ENCODE measurements at regions not wholly inside any gene's neighbourhood (a gene's known extent, or its start where the extent isn't known, plus 50 kb on each side); places are given as distances from the start of the nearest gene placed in this dataset.
"Not testable (repeated sequence)": the region's sequence is repeated elsewhere in the genome, so short reads cannot be mapped to it uniquely, and the experiment has no call there.

DNA sequence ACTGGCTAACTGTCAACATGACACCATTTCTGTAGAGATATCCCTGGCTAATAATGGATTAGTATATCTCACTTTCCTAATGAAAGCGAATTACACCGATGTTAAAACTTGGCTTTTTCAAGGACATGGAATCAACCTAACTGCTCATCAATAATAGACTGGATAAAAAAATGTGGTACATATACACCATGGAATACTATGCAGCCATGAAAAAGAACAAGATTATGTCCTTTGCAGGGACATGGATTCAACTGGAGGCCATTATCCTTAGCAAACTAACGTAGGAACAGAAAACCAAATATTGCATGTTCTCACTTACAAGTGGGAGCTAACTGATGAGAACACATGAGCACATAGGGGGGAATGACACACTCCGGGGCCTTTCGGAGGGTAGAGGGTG is 62.6 kb downstream of the ZIC1 start:
- no peak for DNase-seq

DNA sequence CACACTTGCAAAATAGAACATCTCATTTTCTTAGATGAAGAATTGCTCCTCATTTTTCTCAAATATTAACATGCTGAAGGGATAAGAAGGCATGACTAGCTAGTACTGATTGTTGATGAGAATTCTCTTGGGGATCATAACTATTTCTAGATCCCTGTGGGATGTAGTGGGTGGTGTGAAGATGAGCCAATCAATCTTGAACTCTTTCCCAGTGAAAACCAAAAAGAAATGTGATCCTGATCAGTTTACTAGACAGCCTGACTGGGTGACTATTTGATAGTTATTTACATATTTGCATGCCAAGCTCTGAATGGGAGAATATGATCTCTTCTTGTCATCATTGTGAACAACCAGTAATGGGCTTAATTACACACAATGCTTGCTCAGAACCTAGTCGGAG is 63.7 kb downstream of the ZIC1 start:
- no peak for DNase-seq

DNA sequence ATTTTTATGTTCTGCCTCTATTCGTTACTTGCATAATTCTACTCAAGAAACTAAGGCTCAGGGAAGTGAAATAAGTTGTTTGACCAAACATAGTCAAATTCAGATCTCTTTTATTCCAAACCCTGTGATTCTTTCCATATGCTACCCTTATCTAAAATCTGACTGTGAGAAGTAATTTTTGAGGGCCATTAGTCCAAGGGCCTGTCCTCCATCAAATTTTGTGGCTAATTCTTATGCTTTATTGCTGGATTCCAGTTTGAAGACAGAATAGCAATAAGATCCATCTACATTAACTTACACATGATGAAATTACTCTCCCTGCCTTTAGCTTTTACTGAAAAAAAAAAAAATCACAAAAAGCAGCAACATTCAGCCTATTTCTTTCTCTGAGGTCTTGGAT is 74.0 kb downstream of the ZIC1 start:
- DNase-seq, result no peak

DNA sequence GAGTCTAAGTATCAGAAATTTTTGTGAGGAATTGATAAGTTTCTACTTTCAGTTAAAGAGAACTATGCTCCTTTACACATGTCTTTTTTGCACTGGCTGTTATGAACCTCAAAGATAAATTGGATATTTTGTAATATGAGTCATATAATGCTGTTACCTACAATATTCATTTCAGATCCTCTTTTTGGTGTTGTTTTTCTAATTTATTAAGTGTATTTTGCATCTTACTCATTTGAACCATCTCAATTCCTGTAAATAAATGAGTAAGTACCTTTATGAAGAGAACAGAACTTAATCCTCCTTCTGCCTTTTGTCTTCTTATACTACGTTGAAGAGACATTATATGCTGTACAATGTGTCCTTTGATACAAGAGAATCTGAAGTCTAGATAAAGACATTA is 74.4 kb downstream of the ZIC1 start:
- no peak for DNase-seq

DNA sequence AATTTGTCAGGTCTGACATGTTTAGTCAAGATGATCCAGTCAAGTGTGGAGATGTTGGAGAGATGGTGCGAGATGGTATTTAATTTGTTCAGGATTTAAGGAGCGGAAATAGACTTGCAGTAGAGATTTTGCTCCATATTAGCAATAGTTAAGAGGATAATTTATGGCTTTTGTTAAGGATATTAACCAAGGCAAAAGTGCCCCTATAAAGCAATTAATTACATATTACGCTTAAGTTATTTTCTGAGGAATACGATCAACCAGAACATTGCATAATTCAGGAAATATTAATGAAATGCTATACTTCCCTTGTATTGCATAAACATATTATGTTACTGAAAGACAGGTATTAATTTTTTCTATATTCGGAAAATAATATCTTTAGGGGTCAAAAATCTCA is 83.9 kb downstream of the ZIC1 start:
- DNase-seq, result no peak

DNA sequence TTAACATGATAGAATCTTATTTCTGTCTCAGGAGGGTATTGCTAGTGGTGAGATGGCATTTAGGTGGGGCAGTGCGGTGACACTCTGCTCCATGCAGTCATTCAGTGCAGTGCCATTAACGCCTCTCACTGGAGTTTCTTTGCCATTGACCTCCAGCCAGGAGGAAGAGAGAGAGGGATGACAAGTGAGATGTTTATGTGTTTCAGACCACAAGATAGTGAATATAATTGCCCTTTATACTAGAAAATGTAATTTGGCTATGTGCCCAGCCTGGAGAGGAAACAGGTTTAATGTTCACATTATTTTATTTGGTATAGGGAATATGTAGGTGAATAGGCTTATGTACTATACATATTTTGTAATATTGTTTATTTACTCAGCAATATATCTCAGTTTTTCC is 84.5 kb downstream of the ZIC1 start:
- DNase-seq, result no peak

DNA sequence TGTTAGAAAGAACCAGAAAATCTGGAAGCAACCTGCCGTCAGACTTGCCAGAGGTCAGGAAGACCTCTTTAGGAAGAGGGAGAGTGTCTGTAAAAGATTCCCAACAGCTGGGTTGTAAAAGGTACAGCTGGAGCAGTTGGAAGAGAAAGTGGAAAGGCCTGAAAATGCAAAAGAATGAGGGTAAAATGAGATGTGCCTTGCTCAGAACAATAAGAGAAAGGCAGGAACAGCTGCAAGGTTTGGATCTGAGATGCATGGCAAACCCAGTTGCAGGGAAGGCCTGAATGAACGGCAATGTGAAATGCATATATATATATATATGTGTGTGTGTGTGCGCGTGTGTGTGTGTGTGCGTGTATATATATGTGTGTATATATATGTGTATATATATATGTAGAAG is 88.1 kb downstream of the ZIC1 start:
- no peak for DNase-seq

DNA sequence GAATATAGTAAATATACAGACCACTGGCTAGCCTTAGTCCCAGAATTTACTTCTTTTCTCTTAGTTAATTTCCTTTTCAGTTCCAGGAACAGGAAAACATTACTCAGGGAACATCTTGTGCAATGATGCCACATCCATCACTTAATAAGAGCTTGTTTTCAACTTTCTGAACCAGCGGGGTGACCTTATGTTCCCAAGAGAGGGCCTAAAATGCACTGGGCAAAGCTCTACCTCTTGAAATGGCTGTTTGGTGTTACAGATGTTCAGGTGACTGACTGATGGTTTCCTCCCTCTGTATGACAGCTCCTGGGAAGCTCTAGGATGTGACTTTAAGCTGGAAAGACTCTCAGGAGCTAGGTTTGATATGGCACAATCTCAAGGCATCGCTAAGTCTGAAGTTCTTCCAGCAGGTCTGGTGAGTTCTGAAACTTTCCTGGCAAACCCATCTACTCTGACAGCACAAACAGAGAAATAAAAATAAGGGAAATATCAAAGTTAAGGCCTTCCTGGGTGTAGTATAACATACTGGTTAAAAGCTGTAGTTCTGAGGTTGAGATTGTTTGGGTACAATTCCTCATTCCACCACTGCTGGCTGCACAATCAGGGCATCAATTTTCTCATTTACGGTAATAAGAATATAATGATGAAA is 98.6 kb downstream of the ZIC1 start:
- DNase-seq, result no peak

DNA sequence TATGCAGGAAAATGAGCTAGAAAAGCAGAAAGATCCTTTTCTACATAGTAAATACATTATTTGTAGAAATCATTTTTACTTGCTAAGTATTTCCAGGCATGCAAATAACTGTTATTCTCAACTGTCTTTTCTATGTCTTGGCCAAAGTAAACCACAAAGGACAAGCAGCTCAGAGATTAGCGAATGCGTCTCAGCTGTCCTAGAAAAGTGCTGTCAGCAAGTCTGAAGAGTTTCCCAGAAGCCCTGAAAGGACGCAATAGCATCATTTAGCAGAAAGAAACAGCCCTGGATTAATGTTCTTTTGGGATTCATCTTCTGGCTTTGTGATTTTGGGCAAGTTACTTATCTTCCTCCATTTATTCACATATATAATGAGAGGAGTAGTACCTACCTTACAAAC is 100.3 kb downstream of the ZIC1 start:
- DNase-seq, result no peak

DNA sequence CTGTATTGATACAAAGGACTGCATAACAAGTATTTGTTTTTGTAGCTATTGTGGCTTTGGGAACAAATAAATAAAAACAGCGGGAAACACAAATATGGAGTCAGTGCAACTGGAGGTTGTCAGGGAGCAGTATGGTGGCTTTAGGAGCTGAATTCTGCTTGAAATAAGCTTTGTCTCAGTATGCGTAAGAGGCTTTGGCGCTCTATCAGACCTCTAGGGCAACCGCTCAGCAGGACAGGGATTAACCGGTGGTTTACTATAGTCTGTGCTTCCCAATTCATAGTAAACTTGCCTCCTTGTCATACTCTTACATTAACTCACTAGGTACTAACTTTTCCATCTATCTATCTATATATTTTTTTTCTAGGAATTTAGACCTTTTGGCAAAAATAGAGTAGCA is 104.6 kb downstream of the ZIC1 start:
- DNase-seq, result no peak

DNA sequence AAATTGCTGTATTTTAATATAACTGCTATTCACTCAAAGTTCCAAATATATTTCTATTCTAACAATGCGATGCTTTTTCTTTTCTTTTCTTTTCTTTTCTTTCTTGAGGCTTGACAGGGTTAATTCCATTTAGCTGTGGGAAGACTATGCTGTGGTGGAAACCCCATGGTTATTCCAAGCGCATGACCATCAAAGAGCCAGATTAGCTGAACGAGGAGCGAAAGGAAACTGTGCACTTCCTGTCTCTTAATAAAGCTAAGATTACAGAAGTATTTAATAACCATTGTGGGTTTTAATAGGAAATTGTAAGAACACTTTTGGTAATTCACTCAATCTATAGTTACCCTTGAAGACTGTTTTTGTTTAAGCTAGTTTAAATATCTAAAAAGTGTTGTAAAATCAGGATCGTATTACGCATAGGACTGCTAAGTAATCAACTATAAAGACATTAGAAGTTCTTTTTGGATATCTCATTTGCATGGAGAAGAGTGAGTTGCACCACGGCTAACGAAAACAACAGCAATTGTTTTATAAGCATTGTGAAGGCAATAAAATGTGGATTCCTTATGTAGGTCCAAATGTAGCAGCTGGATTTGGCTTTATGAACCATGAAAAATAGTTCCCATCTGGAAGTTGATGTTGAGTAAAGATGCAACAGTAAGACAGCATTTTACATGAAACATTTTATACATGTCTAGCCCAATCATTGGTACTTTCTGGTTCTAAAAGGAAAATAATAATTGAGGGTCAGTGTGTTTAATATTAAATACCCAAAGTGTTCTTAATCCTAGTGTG is 105.4 kb downstream of the ZIC1 start:
- DNase-seq, result no peak

DNA sequence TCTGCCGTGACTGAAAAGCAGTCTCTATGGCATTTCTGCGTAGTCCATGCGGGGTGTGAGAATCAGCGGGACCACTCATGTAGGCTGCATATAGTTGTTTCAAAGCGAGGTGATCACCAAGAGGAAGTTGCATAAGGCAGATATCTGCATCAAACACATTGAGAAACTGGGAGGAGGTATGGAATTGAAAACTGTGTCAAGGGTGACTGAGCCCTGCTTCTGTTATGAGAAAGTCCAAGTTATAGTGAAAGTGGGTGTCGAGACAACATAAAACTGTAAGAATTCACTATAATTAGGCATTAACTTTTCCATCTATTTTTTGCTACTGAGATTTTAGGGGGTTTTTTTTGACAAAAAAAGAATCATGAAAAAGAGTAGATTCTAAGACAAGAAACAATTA is 109.3 kb downstream of the ZIC1 start:
- DNase-seq, result no peak

DNA sequence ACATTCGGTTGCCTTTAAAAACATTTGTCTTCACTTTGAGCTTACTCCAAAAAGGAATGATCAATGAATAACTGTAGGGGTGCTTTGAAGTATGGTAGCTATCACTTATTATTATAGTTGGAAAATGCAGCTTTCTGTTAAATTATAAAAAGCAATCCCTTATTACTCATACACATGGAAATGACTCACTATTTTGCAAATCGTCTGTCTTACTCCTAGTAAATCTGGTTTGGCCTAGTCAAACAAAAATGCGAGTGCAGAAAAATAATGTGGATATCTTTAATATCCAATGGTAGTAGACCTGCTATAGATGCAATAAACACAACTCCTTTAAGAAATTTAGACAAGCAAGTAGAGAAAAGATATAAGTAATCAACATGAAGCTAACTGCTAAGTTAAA is 112.5 kb downstream of the ZIC1 start:
- DNase-seq, result no peak

DNA sequence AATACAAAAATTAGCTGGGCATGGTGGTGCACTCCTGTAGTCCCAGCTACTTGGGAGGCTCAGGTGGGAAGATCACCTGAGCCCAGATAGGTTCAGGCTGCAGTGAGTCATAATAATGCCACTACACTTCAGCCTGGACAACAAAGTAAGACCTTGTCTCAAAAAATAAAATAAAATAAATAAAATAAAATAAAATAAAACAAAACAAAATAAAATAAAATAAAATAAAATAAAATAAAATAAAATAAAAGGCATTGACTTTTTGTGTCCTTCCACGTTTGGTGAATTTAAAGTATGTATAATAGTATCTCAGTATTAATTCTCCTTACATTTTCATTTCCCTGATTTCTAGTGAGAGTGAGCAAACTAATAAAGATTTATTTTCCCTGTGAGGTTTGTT is 113.6 kb downstream of the ZIC1 start:
- DNase-seq, result not testable (repeated sequence)

DNA sequence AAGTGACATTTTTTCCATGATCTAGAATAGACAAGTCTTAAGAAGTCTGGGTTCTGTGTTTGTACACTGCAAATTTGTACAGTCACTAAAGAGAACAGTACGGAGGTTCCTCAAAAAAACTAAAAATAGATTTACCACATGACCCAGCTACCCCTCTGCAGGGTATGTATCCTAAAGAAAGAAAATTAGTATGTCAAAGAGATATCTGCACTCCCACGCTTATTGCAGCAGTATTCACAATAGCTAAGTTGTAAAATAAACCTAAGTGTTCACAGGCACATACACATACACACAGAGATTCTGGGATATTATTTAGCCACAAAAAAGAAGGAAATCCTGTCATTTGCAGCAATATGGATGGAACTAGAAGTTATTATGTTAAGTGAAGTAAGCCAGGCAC is 120.4 kb downstream of the ZIC1 start:
- DNase-seq, result no peak

DNA sequence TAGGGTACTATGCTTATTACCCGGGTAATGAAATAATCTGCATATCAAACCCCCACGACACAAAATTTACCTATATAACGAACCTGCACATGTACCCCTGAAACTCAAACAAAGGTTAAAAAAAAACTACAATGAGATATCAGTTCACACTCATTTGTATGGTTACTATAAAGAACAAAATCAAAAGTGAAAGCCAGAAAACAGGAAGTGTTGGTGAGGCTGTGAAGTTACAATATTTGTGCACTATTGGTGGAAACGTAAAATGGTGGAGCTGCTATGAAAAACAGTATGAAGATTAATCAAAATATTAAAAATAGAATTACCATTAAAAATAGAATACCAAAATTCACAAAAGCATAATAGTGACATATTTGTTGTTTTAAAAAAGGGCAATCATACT is 128.9 kb downstream of the ZIC1 start:
- DNase-seq, result no peak

DNA sequence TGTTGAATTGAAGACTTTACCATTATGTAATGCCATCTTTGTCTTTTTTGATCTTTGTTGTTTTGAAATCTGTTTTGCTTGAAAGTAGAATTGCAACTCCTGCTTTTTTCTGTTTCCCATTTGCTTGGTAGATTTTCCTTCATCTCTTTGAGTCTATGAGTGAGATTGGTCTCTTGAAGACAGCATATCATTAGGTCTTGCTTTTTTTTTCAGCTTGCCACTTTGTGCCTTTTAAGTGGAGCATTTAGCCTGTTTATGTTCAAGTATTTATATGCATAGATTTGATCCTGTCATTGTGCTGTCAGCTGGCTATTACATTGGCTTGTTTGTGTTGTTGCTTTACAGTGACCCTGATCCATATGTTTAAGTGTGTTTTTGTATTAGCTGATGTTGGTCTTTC is 131.8 kb downstream of the ZIC1 start:
- DNase-seq, result no peak

DNA sequence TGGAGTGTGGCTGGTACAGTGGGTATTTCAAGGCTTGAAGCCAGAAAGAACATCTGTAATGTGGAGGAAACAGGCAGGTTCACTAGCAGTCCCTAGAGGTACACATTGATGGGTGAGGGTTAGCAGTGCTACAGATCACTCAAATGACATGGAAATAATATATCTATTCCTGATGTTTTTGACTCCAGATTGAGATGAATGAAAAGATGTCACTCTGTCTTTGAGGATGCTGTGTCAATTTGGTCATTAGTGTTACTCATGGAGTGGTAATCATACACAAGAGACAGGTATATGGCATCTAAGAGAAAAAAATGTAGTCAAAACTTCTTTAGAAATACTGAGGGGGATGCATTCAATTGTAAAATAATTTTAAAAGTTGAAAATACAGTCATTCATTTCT is 135.1 kb downstream of the ZIC1 start:
- DNase-seq, result no peak

DNA sequence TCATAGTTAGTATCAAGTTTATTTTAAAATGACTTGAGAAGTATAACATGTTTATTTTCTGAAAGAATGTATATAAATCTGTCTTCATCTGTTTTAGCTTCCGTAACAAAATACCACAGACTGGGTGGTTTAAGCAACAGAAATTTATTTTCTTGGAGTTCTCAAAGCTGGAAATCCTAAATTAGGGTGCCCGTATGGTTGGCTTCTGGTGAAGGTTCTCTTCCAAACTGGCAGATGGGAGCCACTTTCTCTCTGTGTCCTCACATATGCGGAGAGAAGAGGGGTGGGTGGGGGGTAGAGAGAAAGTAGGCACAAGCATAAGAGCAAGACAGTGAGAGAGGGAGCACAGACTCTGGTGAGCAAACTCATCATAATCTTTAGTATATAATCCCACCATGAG is 142.3 kb downstream of the ZIC1 start:
- DNase-seq, result no peak

DNA sequence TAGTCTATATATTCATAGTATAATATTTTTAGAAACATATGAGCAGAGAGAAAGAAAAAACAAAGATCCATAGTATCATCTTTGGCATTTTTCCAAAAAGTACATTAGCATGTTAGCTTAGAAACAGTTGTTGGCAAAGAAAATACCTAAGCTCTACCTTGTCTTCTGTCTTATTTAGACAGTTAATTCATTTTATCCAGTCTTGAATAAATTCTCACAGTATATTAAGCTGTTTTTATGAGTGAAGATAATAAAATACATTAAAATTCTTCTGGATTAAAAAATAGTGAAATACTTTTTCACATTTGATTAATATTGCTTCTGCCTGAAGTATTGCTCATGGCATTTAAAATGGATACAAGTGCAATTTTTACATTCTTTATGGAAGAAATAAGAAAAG is 145.2 kb downstream of the ZIC1 start:
- DNase-seq, result no peak

DNA sequence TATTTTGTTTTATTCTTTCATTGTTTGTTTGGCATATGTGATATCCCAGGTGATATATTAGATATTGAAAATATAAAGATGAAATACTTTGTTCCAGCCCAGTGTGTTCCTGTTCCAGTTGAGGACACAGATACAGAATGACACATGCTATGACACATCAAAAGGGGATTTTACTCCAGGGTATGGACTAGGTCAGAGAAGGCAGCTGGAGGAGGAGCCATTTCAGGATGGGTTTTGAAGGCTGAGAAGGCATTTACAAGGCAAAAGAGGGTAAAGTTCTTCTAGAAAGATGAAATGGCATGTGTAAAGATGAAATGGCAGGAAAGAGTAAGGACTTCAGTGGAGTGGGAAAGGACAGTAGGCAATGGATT is 163.8 kb downstream of the ZIC1 start:
- DNase-seq, result no peak

DNA sequence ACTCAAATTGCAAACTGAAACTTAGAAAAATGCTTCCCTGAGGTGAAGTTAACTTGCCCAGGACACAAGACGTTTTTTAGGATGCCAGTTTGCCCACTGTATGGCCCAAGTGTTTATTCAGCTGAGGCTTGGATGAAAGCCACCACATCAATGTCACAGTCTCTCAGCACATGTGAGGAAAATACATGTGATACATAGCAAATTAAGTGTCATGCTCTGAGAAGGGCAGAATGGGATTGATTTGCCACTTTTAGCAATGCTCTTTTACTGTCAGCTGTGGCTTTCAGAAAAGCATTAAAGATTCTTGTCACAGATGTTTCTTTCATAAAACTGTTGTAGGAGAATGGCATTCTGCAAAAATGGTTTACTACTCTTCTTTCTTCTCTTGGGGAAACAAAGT is 165.5 kb downstream of the ZIC1 start:
- no peak for DNase-seq

DNA sequence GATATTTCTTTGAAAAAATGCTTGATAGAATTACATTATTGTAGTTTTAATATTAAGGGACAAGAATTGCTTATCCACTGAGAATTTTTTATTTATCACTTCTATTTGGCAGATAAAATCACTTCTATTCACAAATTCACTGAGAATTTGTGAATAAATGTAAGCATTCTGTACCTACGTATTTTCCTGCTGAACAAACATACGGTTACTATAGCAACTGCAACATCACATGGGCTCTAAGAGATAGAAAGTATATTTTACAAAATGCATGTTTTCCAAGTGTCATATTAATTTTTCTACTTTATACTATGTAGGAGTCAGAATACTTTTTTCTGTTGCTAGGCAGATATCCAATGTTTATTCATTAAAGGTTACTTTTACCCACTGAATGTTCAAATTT is 166.2 kb downstream of the ZIC1 start:
- DNase-seq, result no peak

DNA sequence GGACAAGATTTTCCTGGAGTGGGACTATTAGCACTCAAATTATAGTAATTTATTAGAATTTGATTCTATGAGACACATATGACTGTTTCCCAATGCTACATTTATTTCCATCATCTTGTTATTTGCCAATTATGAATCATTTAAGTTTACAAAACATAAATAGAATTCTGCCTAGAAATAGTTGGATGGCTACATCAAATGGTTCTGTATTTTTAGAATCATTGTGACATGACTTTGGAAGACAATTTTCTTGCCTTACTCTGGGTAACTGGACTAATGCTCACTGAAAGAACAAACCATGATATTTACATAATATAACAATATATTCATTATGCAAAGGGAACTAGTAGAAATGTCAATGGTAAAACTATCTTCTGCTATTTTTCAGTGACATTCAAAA is 173.5 kb downstream of the ZIC1 start:
- DNase-seq, result no peak

DNA sequence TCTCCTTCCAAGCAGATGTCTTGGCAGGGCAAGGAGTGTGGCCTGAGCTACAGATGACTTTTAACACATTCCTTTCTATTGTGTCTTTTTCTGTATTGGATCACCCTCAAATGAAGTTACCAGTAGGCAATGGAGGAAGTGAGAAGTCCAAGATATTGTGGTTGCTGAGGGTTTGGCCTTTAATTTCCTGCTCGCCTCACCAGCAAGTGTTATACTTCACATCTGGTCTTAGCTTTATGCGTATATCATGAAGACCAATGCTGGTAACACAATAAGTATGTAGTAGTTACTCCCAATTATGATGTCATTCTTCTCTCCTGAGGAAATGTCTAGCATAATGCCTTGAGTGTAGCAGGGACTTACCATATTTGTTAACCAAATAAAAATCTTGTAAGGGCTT is 179.9 kb downstream of the ZIC1 start:
- DNase-seq, result no peak

Measured in NCI-H2029 treated with DMSO at 0.1 percent for 48 hours (cell line).